ENCODE measurements at regions not wholly inside any gene's neighbourhood (a gene's known extent, or its start where the extent isn't known, plus 50 kb on each side); places are given as distances from the start of the nearest gene placed in this dataset.
A peak's percentile ranks its signal among the peaks of the same experiment; 100 is the strongest.

DNA sequence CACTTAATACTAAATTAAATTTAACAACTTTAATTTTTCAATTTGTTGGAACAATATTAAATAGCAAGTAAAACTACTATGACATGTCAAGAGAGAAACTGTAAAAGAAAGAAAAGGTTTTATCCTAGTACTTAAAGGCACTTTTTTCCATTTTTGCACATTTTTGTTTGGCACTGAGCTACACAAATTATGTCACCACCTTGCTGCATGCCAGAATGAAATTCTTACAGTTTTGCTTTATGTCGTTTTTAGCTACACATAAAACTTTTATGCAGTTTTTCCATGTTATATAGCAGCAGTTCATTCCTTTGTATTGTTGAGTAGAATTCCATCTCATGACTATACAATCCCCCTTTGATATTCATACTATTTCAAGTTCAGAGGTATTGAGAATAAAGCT lies 99.1 kb upstream of the RXFP1 start:
- H3K36me3 Mint-ChIP-seq (ENCODE audit: low read depth, unreplicated experiment): no peaks in the 10 kb centered on the region
- no peak overlapping the region for H3K27ac ChIP-seq (ENCODE audit: low read depth, low read length)
- H3K9me3 Mint-ChIP-seq (ENCODE audit: unreplicated experiment): no peaks in the 10 kb centered on the region
- no peak for DNase-seq (ENCODE audit: low read depth)
- FAIRE-seq: no peak
- no peak overlapping the region for H3K9ac ChIP-seq (ENCODE audit: low read length)
- H3K27me3 ChIP-seq (ENCODE audit: insufficient read depth, low read length): no peaks in the 10 kb centered on the region
- no peak overlapping the region for H2AFZ ChIP-seq (ENCODE audit: low read depth, low read length)
- H3K4me2 ChIP-seq (ENCODE audit: low read length): no peak overlapping the region
- H3K4me3 ChIP-seq (ENCODE audit: insufficient read depth, low read depth, low read length): no peak overlapping the region
- no peaks in the 10 kb centered on the region for H3K4me1 ChIP-seq (ENCODE audit: insufficient read depth, low read length)
- H3K79me2 ChIP-seq (ENCODE audit: insufficient read depth, low read length): no peaks in the 10 kb centered on the region
- H3K27me3 Mint-ChIP-seq (ENCODE audit: low read depth, unreplicated experiment): no peaks in the 10 kb centered on the region
- H3K9me3 ChIP-seq (ENCODE audit: insufficient read depth, low read depth, low read length): no peaks in the 10 kb centered on the region
- no peak overlapping the region for H3K4me3 Mint-ChIP-seq (ENCODE audit: unreplicated experiment)
- no peaks in the 10 kb centered on the region for H4K20me1 ChIP-seq (ENCODE audit: insufficient read depth, low read length)
- H3K4me1 Mint-ChIP-seq (ENCODE audit: low read depth, unreplicated experiment): peaks cover 2% of the 10 kb centered on the region
- no peak overlapping the region for H3K27ac Mint-ChIP-seq (ENCODE audit: unreplicated experiment)
- TF ChIP-seq, protein P1, sequence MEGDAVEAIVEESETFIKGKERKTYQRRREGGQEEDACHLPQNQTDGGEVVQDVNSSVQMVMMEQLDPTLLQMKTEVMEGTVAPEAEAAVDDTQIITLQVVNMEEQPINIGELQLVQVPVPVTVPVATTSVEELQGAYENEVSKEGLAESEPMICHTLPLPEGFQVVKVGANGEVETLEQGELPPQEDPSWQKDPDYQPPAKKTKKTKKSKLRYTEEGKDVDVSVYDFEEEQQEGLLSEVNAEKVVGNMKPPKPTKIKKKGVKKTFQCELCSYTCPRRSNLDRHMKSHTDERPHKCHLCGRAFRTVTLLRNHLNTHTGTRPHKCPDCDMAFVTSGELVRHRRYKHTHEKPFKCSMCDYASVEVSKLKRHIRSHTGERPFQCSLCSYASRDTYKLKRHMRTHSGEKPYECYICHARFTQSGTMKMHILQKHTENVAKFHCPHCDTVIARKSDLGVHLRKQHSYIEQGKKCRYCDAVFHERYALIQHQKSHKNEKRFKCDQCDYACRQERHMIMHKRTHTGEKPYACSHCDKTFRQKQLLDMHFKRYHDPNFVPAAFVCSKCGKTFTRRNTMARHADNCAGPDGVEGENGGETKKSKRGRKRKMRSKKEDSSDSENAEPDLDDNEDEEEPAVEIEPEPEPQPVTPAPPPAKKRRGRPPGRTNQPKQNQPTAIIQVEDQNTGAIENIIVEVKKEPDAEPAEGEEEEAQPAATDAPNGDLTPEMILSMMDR (IDR thresholded peaks at IDR 0.05; ENCODE audit: insufficient read depth, low read depth, low read length): no peak
- no peak for TF ChIP-seq EZH2 (IDR thresholded peaks at IDR 0.05; ENCODE audit: insufficient read depth, low read length)
- H3K36me3 ChIP-seq (ENCODE audit: insufficient read depth, low read length): no peaks in the 10 kb centered on the region

DNA sequence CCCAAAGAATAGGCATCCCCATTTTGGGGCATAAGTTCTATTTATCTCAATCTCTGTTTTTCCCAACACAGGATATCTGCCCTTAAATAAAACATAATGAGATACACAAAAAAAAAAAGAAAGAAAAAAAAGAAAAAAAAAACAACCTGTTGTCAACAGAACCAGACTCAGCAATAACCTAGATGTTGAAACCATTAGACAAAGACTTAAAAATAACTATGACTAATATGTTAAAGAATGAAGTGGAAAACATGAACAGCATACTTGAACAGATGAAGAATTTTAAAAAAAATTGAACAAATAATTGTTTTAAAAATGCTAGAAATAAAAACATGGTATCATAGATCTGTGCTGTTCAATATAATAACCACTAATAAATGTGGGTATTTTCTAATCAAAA lies 93.4 kb upstream of the RXFP1 start:
- Mint-ChIP-seq H3K36me3 (ENCODE audit: low read depth, unreplicated experiment) (no peaks in the 10 kb centered on the region), H3K9me3 (ENCODE audit: unreplicated experiment) (peaks cover 2% of the 10 kb centered on the region), H3K27me3 (ENCODE audit: low read depth, unreplicated experiment) (no peaks in the 10 kb centered on the region), H3K27ac (ENCODE audit: unreplicated experiment) (peak overlapping the region; percentile 64), H3K4me3 (ENCODE audit: unreplicated experiment) (no peak overlapping the region), H3K4me1 (ENCODE audit: low read depth, unreplicated experiment) (peaks cover 4% of the 10 kb centered on the region)
- no peak overlapping the region for H3K9ac ChIP-seq (ENCODE audit: low read length)
- H3K36me3 ChIP-seq (ENCODE audit: insufficient read depth, low read length): no peaks in the 10 kb centered on the region
- no peak overlapping the region for H3K4me2 ChIP-seq (ENCODE audit: low read length)
- H3K4me1 ChIP-seq (ENCODE audit: insufficient read depth, low read length): no peaks in the 10 kb centered on the region
- no peaks in the 10 kb centered on the region for H3K9me3 ChIP-seq (ENCODE audit: insufficient read depth, low read depth, low read length)
- DNase-seq (ENCODE audit: low read depth) (peak; percentile 21), FAIRE-seq (no peak)
- H3K4me3 ChIP-seq (ENCODE audit: insufficient read depth, low read depth, low read length): no peak overlapping the region
- no peaks in the 10 kb centered on the region for H3K79me2 ChIP-seq (ENCODE audit: insufficient read depth, low read length)
- no peaks in the 10 kb centered on the region for H3K27me3 ChIP-seq (ENCODE audit: insufficient read depth, low read length)
- TF ChIP-seq, protein P1 (IDR thresholded peaks at IDR 0.05; ENCODE audit: insufficient read depth, low read depth, low read length): no peak
- no peak for TF ChIP-seq EZH2 (IDR thresholded peaks at IDR 0.05; ENCODE audit: insufficient read depth, low read length)
- no peak overlapping the region for H3K27ac ChIP-seq (ENCODE audit: low read depth, low read length)
- H4K20me1 ChIP-seq (ENCODE audit: insufficient read depth, low read length): no peaks in the 10 kb centered on the region
- no peak overlapping the region for H2AFZ ChIP-seq (ENCODE audit: low read depth, low read length)

DNA sequence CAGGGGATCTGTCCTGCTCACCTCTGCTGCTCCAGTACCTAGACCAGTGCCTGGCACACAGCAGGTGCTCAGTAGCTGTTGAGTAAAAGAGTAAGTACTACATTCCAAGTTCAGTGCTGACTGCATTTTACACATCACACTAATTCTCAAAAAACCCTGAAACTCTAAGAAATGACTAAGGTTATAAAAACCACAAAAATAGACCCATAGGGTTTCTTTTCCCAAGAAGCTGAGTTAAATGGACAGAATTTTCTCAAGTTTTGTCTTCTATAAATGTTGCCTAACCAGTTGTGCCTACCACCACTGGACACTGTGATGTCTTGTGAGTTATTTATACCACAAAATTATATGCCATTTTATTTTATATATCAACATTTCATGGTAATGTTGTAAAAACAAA lies 78.9 kb upstream of the RXFP1 start:
- no peak overlapping the region for H3K27ac Mint-ChIP-seq (ENCODE audit: unreplicated experiment)
- no peak for TF ChIP-seq EZH2 (IDR thresholded peaks at IDR 0.05; ENCODE audit: insufficient read depth, low read length)
- TF ChIP-seq, protein P1 (IDR thresholded peaks at IDR 0.05; ENCODE audit: insufficient read depth, low read depth, low read length): no peak

More for the DNA sequence above, 78.9 kb upstream of the RXFP1 start:
- Histone ChIP-seq H3K9ac (ENCODE audit: low read length) (no peak overlapping the region), H3K36me3 (ENCODE audit: insufficient read depth, low read length) (no peaks in the 10 kb centered on the region), H2AFZ (ENCODE audit: low read depth, low read length) (no peak overlapping the region), H3K9me3 (ENCODE audit: insufficient read depth, low read depth, low read length) (no peaks in the 10 kb centered on the region), H3K27me3 (ENCODE audit: insufficient read depth, low read length) (no peaks in the 10 kb centered on the region), H3K27ac (ENCODE audit: low read depth, low read length) (no peak overlapping the region), H3K4me2 (ENCODE audit: low read length) (no peak overlapping the region), H4K20me1 (ENCODE audit: insufficient read depth, low read length) (no peaks in the 10 kb centered on the region), H3K4me1 (ENCODE audit: insufficient read depth, low read length) (no peaks in the 10 kb centered on the region), H3K79me2 (ENCODE audit: insufficient read depth, low read length) (no peaks in the 10 kb centered on the region), H3K4me3 (ENCODE audit: insufficient read depth, low read depth, low read length) (no peak overlapping the region)
- Mint-ChIP-seq H3K36me3 (ENCODE audit: low read depth, unreplicated experiment) (no peaks in the 10 kb centered on the region), H3K4me3 (ENCODE audit: unreplicated experiment) (no peak overlapping the region), H3K27me3 (ENCODE audit: low read depth, unreplicated experiment) (no peaks in the 10 kb centered on the region), H3K4me1 (ENCODE audit: low read depth, unreplicated experiment) (no peaks in the 10 kb centered on the region), H3K9me3 (ENCODE audit: unreplicated experiment) (peaks cover 4% of the 10 kb centered on the region)
- FAIRE-seq (no peak), DNase-seq (ENCODE audit: low read depth) (no peak)

Measured in astrocyte (in vitro differentiated cells and primary cell).